Thoracic aorta (tissue), 2 donors: ENCODE measurements at regions not wholly inside any gene's neighbourhood (a gene's known extent, or its start where the extent isn't known, plus 50 kb on each side); places are given as distances from the start of the nearest gene placed in this dataset.
"Not testable (repeated sequence)": the region's sequence is repeated elsewhere in the genome, so short reads cannot be mapped to it uniquely, and the experiment has no call there.

ENCODE experiments used
- ATAC-seq: fragments of 150-250 bp; one replicate; pipeline ENCODE4 v1.8.0; 2017; ENCODE audit warnings: low read depth; ENCODE audit not compliant: insufficient number of reproducible peaks, low FRiP score
- DNase-seq: peaks from one replicate; pipeline ENCODE4 v3.0.0-alpha.2; 2020; ENCODE audit warnings: low spot score
- H3K27ac ChIP-seq, 2 donors: fragments of 200-600 bp; sonication (generic); 1 replicate in 1 of 2; 2 replicates in 1 of 2; pipeline ENCODE4 v1.5.1; 2016; ENCODE audit warnings: mild to moderate bottlenecking in 2 of 2, moderate library complexity in 2 of 2
- H3K27me3 ChIP-seq: fragments of 200-600 bp; sonication (generic); replicated peaks from 2 replicates; pipeline ENCODE4 v1.6.0; 2016; ENCODE audit warnings: mild to moderate bottlenecking; ENCODE audit not compliant: insufficient read depth
- H3K36me3 ChIP-seq: fragments of 200-600 bp; sonication (generic); one replicate; pipeline ENCODE4 v1.5.1; 2016
- H3K4me1 ChIP-seq, 2 donors: fragments of 200-600 bp; sonication (generic); 1 replicate in 1 of 2; 2 replicates in 1 of 2; pipeline versions ENCODE4 v1.5.1 to v1.6.0; 2016; ENCODE audit warnings: low read depth in 2 of 2, mild to moderate bottlenecking in 1 of 2; ENCODE audit not compliant: control insufficient read depth in 1 of 2
- H3K4me3 ChIP-seq: fragments of 200-600 bp; sonication (generic); 2 replicates; pipeline ENCODE4 v1.5.1; 2016; ENCODE audit warnings: mild to moderate bottlenecking
- H3K9me3 ChIP-seq: fragments of 200-600 bp; sonication (generic); 2 replicates; pipeline ENCODE4 v1.5.1; 2016
- TF ChIP-seq, protein P1 (sequence below): fragments of 200-600 bp; sonication (generic); IDR thresholded peaks from one replicate; pipeline ENCODE4 v1.5.1; 2019; ENCODE audit warnings: antibody characterized with exemption

DNA sequence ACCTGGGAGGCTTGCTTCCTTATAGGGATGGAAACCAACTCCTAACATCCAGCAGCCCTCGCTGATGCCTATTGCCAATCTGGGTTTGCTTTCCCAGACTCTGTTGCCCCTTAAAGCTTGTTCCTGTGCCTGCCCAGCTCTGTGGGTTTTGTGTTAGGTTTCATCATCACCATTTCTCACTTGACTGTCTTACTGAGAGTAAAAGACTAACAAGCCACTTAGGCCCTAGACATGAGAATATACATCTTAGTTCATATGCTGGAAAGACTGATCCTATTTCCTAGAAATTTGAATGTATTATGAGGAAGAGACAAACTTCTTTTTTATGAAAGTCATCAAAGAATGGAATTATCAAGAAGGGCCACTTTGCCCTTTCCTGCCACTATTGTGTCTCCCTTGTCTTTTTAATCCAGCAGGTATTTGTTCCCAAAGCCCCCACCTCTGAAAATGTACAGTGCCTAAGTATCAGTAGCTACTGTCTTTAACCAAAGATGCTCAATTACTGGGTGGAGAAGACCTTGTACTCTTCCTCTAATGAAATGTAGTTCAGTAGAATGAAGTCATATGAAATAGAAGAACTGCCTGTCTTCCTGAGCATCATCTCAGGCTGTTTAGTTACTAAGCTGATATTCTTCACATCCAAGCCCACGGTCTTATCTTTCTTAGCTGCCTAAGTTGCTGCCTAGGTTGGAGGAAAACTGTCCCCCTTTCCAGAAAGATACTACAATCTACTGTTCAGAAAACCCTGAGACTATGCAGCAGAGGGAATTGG is 59.8 kb upstream of the ZPLD1 start:
- no peaks in the 10 kb centered on the region for H3K36me3 ChIP-seq
- TF ChIP-seq, protein P1, sequence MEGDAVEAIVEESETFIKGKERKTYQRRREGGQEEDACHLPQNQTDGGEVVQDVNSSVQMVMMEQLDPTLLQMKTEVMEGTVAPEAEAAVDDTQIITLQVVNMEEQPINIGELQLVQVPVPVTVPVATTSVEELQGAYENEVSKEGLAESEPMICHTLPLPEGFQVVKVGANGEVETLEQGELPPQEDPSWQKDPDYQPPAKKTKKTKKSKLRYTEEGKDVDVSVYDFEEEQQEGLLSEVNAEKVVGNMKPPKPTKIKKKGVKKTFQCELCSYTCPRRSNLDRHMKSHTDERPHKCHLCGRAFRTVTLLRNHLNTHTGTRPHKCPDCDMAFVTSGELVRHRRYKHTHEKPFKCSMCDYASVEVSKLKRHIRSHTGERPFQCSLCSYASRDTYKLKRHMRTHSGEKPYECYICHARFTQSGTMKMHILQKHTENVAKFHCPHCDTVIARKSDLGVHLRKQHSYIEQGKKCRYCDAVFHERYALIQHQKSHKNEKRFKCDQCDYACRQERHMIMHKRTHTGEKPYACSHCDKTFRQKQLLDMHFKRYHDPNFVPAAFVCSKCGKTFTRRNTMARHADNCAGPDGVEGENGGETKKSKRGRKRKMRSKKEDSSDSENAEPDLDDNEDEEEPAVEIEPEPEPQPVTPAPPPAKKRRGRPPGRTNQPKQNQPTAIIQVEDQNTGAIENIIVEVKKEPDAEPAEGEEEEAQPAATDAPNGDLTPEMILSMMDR = no peak
- no peaks in the 10 kb centered on the region for H3K9me3 ChIP-seq
- H3K4me1 ChIP-seq = no peaks in the 10 kb centered on the region
- H3K27me3 ChIP-seq = no peaks in the 10 kb centered on the region
- DNase-seq (no peak), ATAC-seq (no peak)
- no peak overlapping the region for H3K4me3 ChIP-seq
- H3K27ac ChIP-seq = no peak overlapping the region

DNA sequence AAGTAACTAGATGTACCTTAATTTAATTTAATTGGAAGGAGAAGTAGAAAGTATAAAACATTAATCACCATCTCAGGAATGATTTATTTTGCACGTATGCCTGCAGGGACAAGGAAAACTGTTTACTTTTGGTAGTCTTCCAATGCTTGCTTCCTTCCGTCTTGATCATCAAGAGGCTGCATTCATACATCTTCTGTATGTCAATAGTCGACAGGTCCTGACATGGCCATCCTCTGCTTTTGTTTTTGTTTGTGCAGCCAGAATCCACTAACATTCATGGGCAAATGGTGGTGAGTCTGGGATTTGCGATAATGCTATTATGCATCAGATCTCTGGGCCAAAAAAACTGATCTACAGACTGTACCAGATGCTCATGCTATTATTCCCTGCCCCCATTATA is 56.6 kb upstream of the ZPLD1 start:
- ATAC-seq = no peak
- TF ChIP-seq, protein P1 = no peak
- Histone ChIP-seq H3K9me3 (no peaks in the 10 kb centered on the region), H3K27ac (no peak overlapping the region), H3K36me3 (no peaks in the 10 kb centered on the region), H3K4me3 (no peak overlapping the region), H3K27me3 (no peaks in the 10 kb centered on the region), H3K4me1 (no peaks in the 10 kb centered on the region)
- DNase-seq = no peak

DNA sequence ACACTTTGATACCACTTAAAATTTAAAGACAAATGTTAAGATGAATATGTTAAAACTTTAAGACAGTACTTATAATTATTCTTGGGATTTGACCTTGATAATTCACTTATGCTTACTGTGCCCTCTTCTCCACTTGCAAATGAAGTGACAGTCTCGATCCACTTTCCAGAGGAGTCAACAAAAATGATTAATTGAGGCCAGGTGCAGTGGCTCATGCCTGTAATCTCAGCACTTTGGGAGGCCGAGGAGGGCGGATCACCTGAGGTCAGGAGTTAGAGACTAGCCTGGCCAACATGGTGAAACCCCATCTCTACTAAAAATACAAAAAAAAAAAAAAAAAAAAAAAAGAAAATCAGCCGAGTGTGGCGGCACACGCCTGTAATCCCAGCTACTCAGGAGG is 52.6 kb upstream of the ZPLD1 start:
- not testable (repeated sequence) for H3K4me1 ChIP-seq, DNase-seq, H3K27ac ChIP-seq, H3K36me3 ChIP-seq, H3K9me3 ChIP-seq, H3K27me3 ChIP-seq, H3K4me3 ChIP-seq, ATAC-seq
